Gastrocnemius medialis (tissue), 4 donors: ENCODE measurements at regions not wholly inside any gene's neighbourhood (a gene's known extent, or its start where the extent isn't known, plus 50 kb on each side); places are given as distances from the start of the nearest gene placed in this dataset.

Source experiments
- ATAC-seq, 2 donors: fragments of 150-250 bp; one replicate each; pipeline ENCODE4 v1.9.1; 2016
- DNase-seq, 2 donors: peaks; one replicate each; pipeline ENCODE4 v3.0.0-alpha.2; 2019
- H3K27ac ChIP-seq, 4 donors: fragments of 200-600 bp; sonication (generic); 1 replicate in 1 of 4; 2 replicates in 3 of 4; pipeline ENCODE4 v1.5.1; 2016 to 2018; ENCODE audit warnings: mild to moderate bottlenecking in 2 of 4, moderate library complexity in 1 of 4
- H3K27me3 ChIP-seq, 3 donors: fragments of 200-600 bp; sonication (generic) in 2 of 3; 1 replicate in 1 of 3; 2 replicates in 2 of 3; pipeline versions ENCODE4 v1.5.1 to v1.6.0; 2016 to 2019; ENCODE audit warnings: mild to moderate bottlenecking in 1 of 3, moderate library complexity in 1 of 3
- H3K36me3 ChIP-seq, 2 donors: fragments of 200-600 bp; sonication (generic) in 1 of 2; one replicate each; pipeline ENCODE4 v1.5.1; 2017 to 2018
- H3K4me1 ChIP-seq, 2 donors: fragments of 200-600 bp; sonication (generic) in 1 of 2; one replicate each; pipeline ENCODE4 v1.5.1; 2016 to 2017; ENCODE audit warnings: mild to moderate bottlenecking in 2 of 2
- H3K4me3 ChIP-seq, 4 donors: fragments of 200-600 bp; sonication (generic) in 3 of 4; 1 replicate in 1 of 4; 2 replicates in 3 of 4; pipeline ENCODE4 v1.5.1; 2016 to 2019; ENCODE audit warnings: mild to moderate bottlenecking in 2 of 4
- H3K9me3 ChIP-seq, 3 donors: fragments of 200-600 bp; sonication (generic) in 2 of 3; 1 replicate in 1 of 3; 2 replicates in 2 of 3; pipeline ENCODE4 v1.5.1; 2016 to 2019
- POLR2A ChIP-seq, 2 donors: fragments of 450-650 bp; IDR thresholded peaks; one replicate each; pipeline ENCODE4 v1.6.1; 2017; ENCODE audit warnings: antibody characterized with exemption in 2 of 2, mild to moderate bottlenecking in 2 of 2, moderate library complexity in 2 of 2
- in situ Hi-C, 4 donors: fragments of 200-750 bp; cut with MboI; loops; one replicate each; pipeline versions ENCODE4 v1.15.0 to v1.8.0; 2017; ENCODE audit warnings: low sequenced_read_pairs in 4 of 4
- intact Hi-C: fragments of 100-400 bp; cut with DNase I; formaldehyde crosslinking; loops from one replicate; pipeline ENCODE4 v1.15.1; 2023; ENCODE audit warnings: low total_unique reads
- TF ChIP-seq, protein P1 (sequence below), 5 experiments: fragments of 450-650 bp in 3 of 5; fragments of 200-600 bp in 2 of 5; sonication (generic) in 2 of 5; IDR thresholded peaks in 4 of 5; conservative IDR thresholded peaks in 1 of 5; 1 replicate in 4 of 5; 2 replicates in 1 of 5; pipeline ENCODE4 v1.5.1; 2016 to 2019; ENCODE audit warnings: antibody characterized with exemption in 5 of 5, mild to moderate bottlenecking in 3 of 5, moderate library complexity in 3 of 5

GRCh38 chr17:34045990-34046389, 209.1 kb upstream of the CCL2 start:
- no peaks in the 10 kb centered on the region for H3K4me1 ChIP-seq
- no peak for ATAC-seq
- peaks cover 0 to 5% (median 0%) of the 10 kb centered on the region in 3 donors for H3K9me3 ChIP-seq
- in situ Hi-C loops (no loop called here), intact Hi-C loops (no loop called here)
- TF ChIP-seq, protein P1, sequence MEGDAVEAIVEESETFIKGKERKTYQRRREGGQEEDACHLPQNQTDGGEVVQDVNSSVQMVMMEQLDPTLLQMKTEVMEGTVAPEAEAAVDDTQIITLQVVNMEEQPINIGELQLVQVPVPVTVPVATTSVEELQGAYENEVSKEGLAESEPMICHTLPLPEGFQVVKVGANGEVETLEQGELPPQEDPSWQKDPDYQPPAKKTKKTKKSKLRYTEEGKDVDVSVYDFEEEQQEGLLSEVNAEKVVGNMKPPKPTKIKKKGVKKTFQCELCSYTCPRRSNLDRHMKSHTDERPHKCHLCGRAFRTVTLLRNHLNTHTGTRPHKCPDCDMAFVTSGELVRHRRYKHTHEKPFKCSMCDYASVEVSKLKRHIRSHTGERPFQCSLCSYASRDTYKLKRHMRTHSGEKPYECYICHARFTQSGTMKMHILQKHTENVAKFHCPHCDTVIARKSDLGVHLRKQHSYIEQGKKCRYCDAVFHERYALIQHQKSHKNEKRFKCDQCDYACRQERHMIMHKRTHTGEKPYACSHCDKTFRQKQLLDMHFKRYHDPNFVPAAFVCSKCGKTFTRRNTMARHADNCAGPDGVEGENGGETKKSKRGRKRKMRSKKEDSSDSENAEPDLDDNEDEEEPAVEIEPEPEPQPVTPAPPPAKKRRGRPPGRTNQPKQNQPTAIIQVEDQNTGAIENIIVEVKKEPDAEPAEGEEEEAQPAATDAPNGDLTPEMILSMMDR (IDR thresholded peaks at IDR 0.05 in 4 of 5, conservative IDR thresholded peaks at IDR 0.05 in 1 of 5), result no peak
- TF ChIP-seq POLR2A (IDR thresholded peaks at IDR 0.05), result no peak
- H3K27ac ChIP-seq, result no peak overlapping the region
- peaks cover 0 to 4% (median 4%) of the 10 kb centered on the region in 3 donors for H3K27me3 ChIP-seq
- H3K36me3 ChIP-seq, result no peaks in the 10 kb centered on the region
- no peak overlapping the region for H3K4me3 ChIP-seq
- no peak for DNase-seq

- Histone ChIP-seq H3K4me3 (no peak overlapping the region), H3K9me3 (no peaks in the 10 kb centered on the region), H3K27me3 (no peaks in the 10 kb centered on the region), H3K36me3 (no peaks in the 10 kb centered on the region), H3K27ac (no peak overlapping the region), H3K4me1 (no peaks in the 10 kb centered on the region)
- in situ Hi-C loops, result no loop called here
- ATAC-seq (no peak), DNase-seq (no peak)
- intact Hi-C loops, result no loop called here
- TF ChIP-seq POLR2A (IDR thresholded peaks at IDR 0.05), result no peak
- TF ChIP-seq, protein P1 (IDR thresholded peaks at IDR 0.05 in 4 of 5, conservative IDR thresholded peaks at IDR 0.05 in 1 of 5), result no peak
Observed at GRCh38 chr17:34051046-34051445, 204.0 kb upstream of the CCL2 start.

- TF ChIP-seq POLR2A (IDR thresholded peaks at IDR 0.05), result no peak
- TF ChIP-seq, protein P1 (IDR thresholded peaks at IDR 0.05 in 4 of 5, conservative IDR thresholded peaks at IDR 0.05 in 1 of 5), result no peak
- in situ Hi-C loops (no loop called here), intact Hi-C loops (no loop called here)
- DNase-seq (no peak), ATAC-seq (no peak)
- Histone ChIP-seq H3K9me3 (no peaks in the 10 kb centered on the region), H3K36me3 (no peaks in the 10 kb centered on the region), H3K4me1 (no peaks in the 10 kb centered on the region), H3K27me3 (peaks cover 0 to 5% (median 0%) of the 10 kb centered on the region in 3 donors), H3K27ac (no peak overlapping the region), H3K4me3 (no peak overlapping the region)
Observed at GRCh38 chr17:34054495-34054894, 200.6 kb upstream of the CCL2 start.

- intact Hi-C loops (no loop called here), in situ Hi-C loops (no loop called here)
- Histone ChIP-seq H3K36me3 (no peaks in the 10 kb centered on the region), H3K9me3 (no peaks in the 10 kb centered on the region), H3K27ac (no peak overlapping the region), H3K27me3 (peaks cover 0 to 5% (median 0%) of the 10 kb centered on the region in 3 donors), H3K4me1 (no peaks in the 10 kb centered on the region), H3K4me3 (no peak overlapping the region)
- TF ChIP-seq POLR2A (IDR thresholded peaks at IDR 0.05), result no peak
- TF ChIP-seq, protein P1 (IDR thresholded peaks at IDR 0.05 in 4 of 5, conservative IDR thresholded peaks at IDR 0.05 in 1 of 5), result no peak
- ATAC-seq (no peak), DNase-seq (no peak)
Observed at GRCh38 chr17:34055606-34056005, 199.5 kb upstream of the CCL2 start.
